Keratinocyte (primary cell): ENCODE measurements at regions not wholly inside any gene's neighbourhood (a gene's known extent, or its start where the extent isn't known, plus 50 kb on each side); places are given as distances from the start of the nearest gene placed in this dataset.

Source experiments
- DNase-seq: peaks from one replicate; pipeline ENCODE4 v3.0.0-alpha.2; 2011; ENCODE audit warnings: low read depth, missing footprints, low spot score
- FAIRE-seq: peaks from 2 replicates; lab custom pipeline; 2011; peaks lifted over from hg19 to GRCh38; lab: Jason Lieb, UNC
- H2AFZ ChIP-seq: 2 replicates; pipeline ENCODE4 v1.6.0; 2012; ENCODE audit warnings: low read length, control low read depth, inconsistent platforms; ENCODE audit not compliant: control insufficient read depth
- H3K27ac ChIP-seq: 2 replicates; pipeline ENCODE4 v1.5.1; 2011; ENCODE audit warnings: low read length; ENCODE audit not compliant: control insufficient read depth, insufficient read depth
- H3K27me3 ChIP-seq: 3 replicates; pipeline ENCODE4 v1.6.0; 2011; ENCODE audit warnings: low read length; ENCODE audit not compliant: control insufficient read depth, insufficient read depth; ENCODE audit errors: extremely low read depth
- H3K36me3 ChIP-seq, 2 experiments: 2 replicates in 1 of 2; 3 replicates in 1 of 2; pipeline ENCODE4 v1.5.1; 2011; ENCODE audit warnings: low read length in 2 of 2, mild to moderate bottlenecking in 1 of 2; ENCODE audit not compliant: control insufficient read depth in 2 of 2, insufficient read depth in 2 of 2; ENCODE audit errors: extremely low read depth in 1 of 2
- H3K4me1 ChIP-seq: 3 replicates; pipeline ENCODE4 v1.5.1; 2011; ENCODE audit warnings: low read length; ENCODE audit not compliant: control insufficient read depth, insufficient read depth; ENCODE audit errors: extremely low read depth
- H3K4me2 ChIP-seq: 3 replicates; pipeline ENCODE4 v1.6.0; 2011; ENCODE audit warnings: low read depth, low read length; ENCODE audit not compliant: control insufficient read depth, insufficient read depth; ENCODE audit errors: extremely low read depth
- H3K4me3 ChIP-seq, 3 experiments: fragments of 200-600 bp in 1 of 3; sonication (generic) in 1 of 3; 2 replicates in 2 of 3; 3 replicates in 1 of 3; pipeline ENCODE4 v1.5.1; 2011 to 2016; ENCODE audit warnings: low read length in 3 of 3, mild to moderate bottlenecking in 3 of 3, control low read depth in 2 of 3, inconsistent platforms in 1 of 3, low read depth in 1 of 3, mixed read lengths in 1 of 3, mixed run types in 1 of 3, moderate library complexity in 1 of 3; ENCODE audit not compliant: control insufficient read depth in 2 of 3, insufficient read depth in 2 of 3; ENCODE audit errors: extremely low read depth in 1 of 3
- H3K79me2 ChIP-seq: 2 replicates; pipeline ENCODE4 v1.6.0; 2012; ENCODE audit warnings: low read length; ENCODE audit not compliant: control insufficient read depth, insufficient read depth
- H3K9ac ChIP-seq: 3 replicates; pipeline ENCODE4 v1.6.0; 2011; ENCODE audit warnings: low read length; ENCODE audit not compliant: control insufficient read depth, insufficient read depth; ENCODE audit errors: extremely low read depth
- H3K9me1 ChIP-seq: 3 replicates; pipeline ENCODE4 v1.6.0; 2011; ENCODE audit warnings: low read length; ENCODE audit not compliant: control insufficient read depth, insufficient read depth; ENCODE audit errors: extremely low read depth
- H3K9me3 ChIP-seq: 2 replicates; pipeline ENCODE4 v1.5.1; 2012; ENCODE audit warnings: low read depth, low read length; ENCODE audit not compliant: control insufficient read depth
- H4K20me1 ChIP-seq: 3 replicates; pipeline ENCODE4 v1.6.0; 2011; ENCODE audit warnings: low read length; ENCODE audit not compliant: control insufficient read depth, insufficient read depth; ENCODE audit errors: extremely low read depth
- EZH2 ChIP-seq: IDR thresholded peaks from one replicate; pipeline ENCODE4 v1.6.1; 2012; ENCODE audit warnings: inconsistent platforms, mild to moderate bottlenecking, low read length, moderate library complexity
- dilution Hi-C: fragments of 300-500 bp; cut with MboI; formaldehyde crosslinking; loops from one replicate; pipeline ENCODE4 v1.7.0; 2020; ENCODE audit warnings: low sequenced_read_pairs; ENCODE audit not compliant: extremely low pct_ligation_motif_present
- TF ChIP-seq, protein P1 (sequence below), 3 experiments: IDR thresholded peaks in 1 of 3; conservative IDR thresholded peaks in 1 of 3; optimal IDR thresholded peaks in 1 of 3; 2 replicates in 2 of 3; 3 replicates in 1 of 3; pipeline versions ENCODE3 to v1.5.1; 2011; ENCODE audit warnings: low read length in 3 of 3, mild to moderate bottlenecking in 3 of 3, moderate library complexity in 2 of 3, control low read depth in 1 of 3, inconsistent platforms in 1 of 3; ENCODE audit not compliant: insufficient read depth in 2 of 3; ENCODE audit errors: extremely low read depth in 1 of 3

DNA sequence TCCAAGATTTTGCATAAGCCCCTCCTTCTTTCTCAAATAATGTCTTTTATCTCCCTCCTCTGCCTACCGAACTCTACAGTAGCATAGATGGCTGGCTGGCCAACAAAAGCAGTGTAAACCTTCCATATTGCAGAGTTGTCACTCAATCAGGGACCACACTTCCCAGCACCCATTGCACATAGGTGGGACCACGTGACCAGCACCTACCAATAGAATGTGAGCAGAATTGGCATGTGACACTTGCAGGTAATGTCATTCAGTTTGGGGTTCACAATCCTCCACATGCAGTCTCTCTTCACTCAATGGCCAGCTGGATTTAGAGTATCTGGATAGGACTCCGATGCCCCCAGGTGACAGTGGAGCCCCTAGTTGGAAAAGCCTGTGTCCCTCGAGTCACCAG lies 190.3 kb upstream of the CRY1 start:
- no peaks in the 10 kb centered on the region for H3K79me2 ChIP-seq

DNA sequence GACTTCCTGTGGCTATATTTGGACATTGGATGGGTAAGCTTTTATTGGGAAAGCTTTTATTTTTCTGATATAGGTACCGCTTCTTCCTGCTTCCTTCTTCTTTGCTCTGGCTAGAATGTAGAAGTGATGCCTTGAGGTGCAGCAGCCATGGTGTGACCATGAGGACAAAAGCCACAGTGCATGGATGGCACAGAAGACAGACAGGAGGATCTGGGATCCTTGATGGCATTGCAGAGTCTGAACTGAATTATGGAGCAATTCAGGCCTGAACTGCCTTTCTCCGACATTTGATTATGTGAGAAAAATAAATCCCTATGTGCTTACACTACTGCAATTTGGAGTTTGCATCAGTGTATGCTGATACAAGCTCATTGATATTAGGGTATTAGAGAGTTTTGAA lies 191.3 kb upstream of the CRY1 start:
- no peaks in the 10 kb centered on the region for H3K27me3 ChIP-seq
- no peaks in the 10 kb centered on the region for H3K9me1 ChIP-seq
- no peak overlapping the region for H3K4me3 ChIP-seq
- H3K79me2 ChIP-seq = no peaks in the 10 kb centered on the region
- DNase-seq = no peak
- no peaks in the 10 kb centered on the region for H3K9me3 ChIP-seq
- dilution Hi-C loops = no loop called here
- H3K4me1 ChIP-seq = peaks cover 10% of the 10 kb centered on the region
- no peaks in the 10 kb centered on the region for H3K36me3 ChIP-seq
- no peak overlapping the region for H2AFZ ChIP-seq
- no peak for FAIRE-seq
- H4K20me1 ChIP-seq = no peaks in the 10 kb centered on the region
- H3K4me2 ChIP-seq = no peak overlapping the region
- no peak overlapping the region for H3K9ac ChIP-seq
- TF ChIP-seq, protein P1, sequence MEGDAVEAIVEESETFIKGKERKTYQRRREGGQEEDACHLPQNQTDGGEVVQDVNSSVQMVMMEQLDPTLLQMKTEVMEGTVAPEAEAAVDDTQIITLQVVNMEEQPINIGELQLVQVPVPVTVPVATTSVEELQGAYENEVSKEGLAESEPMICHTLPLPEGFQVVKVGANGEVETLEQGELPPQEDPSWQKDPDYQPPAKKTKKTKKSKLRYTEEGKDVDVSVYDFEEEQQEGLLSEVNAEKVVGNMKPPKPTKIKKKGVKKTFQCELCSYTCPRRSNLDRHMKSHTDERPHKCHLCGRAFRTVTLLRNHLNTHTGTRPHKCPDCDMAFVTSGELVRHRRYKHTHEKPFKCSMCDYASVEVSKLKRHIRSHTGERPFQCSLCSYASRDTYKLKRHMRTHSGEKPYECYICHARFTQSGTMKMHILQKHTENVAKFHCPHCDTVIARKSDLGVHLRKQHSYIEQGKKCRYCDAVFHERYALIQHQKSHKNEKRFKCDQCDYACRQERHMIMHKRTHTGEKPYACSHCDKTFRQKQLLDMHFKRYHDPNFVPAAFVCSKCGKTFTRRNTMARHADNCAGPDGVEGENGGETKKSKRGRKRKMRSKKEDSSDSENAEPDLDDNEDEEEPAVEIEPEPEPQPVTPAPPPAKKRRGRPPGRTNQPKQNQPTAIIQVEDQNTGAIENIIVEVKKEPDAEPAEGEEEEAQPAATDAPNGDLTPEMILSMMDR (optimal IDR thresholded peaks at IDR 0.05 in 1 of 3, IDR thresholded peaks at IDR 0.05 in 1 of 3, conservative IDR thresholded peaks at IDR 0.05 in 1 of 3; ENCODE audit: extremely low read depth in 1 of 3, insufficient read depth in 2 of 3, low read length in 3 of 3) = no peak
- TF ChIP-seq EZH2 = no peak
- no peak overlapping the region for H3K27ac ChIP-seq

More for the DNA sequence above, 190.3 kb upstream of the CRY1 start:
- Histone ChIP-seq H3K9me1 (no peaks in the 10 kb centered on the region), H3K4me3 (no peak overlapping the region), H3K27ac (no peak overlapping the region), H3K9me3 (no peaks in the 10 kb centered on the region), H4K20me1 (no peaks in the 10 kb centered on the region), H3K27me3 (no peaks in the 10 kb centered on the region), H3K4me1 (peaks cover 10% of the 10 kb centered on the region), H3K9ac (no peak overlapping the region), H3K4me2 (no peak overlapping the region), H3K36me3 (no peaks in the 10 kb centered on the region), H2AFZ (no peak overlapping the region)
- no peak for DNase-seq
- TF ChIP-seq, protein P1 (optimal IDR thresholded peaks at IDR 0.05 in 1 of 3, IDR thresholded peaks at IDR 0.05 in 1 of 3, conservative IDR thresholded peaks at IDR 0.05 in 1 of 3; ENCODE audit: extremely low read depth in 1 of 3, insufficient read depth in 2 of 3, low read length in 3 of 3) = no peak
- TF ChIP-seq EZH2 = no peak
- no peak for FAIRE-seq
- dilution Hi-C loops = no loop called here
